HFF-Myc (cell line): ENCODE measurements at regions not wholly inside any gene's neighbourhood (a gene's known extent, or its start where the extent isn't known, plus 50 kb on each side); places are given as distances from the start of the nearest gene placed in this dataset.

Experiments used
- DNase-seq: peaks from one replicate; pipeline ENCODE4 v3.0.0-alpha.2; 2011; ENCODE audit warnings: low read depth; ENCODE audit errors: extremely low read depth
- H3K4me3 ChIP-seq: replicated peaks from 2 replicates; pipeline ENCODE4 v1.5.1; 2011; ENCODE audit warnings: low read depth, mild to moderate bottlenecking, control low read depth, low read length
- CTCF ChIP-seq: IDR thresholded peaks from 2 replicates; pipeline ENCODE4 v1.5.1; 2012; ENCODE audit warnings: mild to moderate bottlenecking, low read depth, low read length, control low read depth; ENCODE audit errors: missing control alignments

GRCh38 chr1:209021622-209022021, 561.9 kb upstream of the CAMK1G start:
- H3K4me3 ChIP-seq = no peak overlapping the region
- no peak for TF ChIP-seq CTCF
- DNase-seq = no peak

- TF ChIP-seq CTCF = no peak
- no peak for DNase-seq
- H3K4me3 ChIP-seq = no peak overlapping the region
Observed at GRCh38 chr1:209023790-209024189, 559.7 kb upstream of the CAMK1G start.

GRCh38 chr1:209029737-209030136, 553.8 kb upstream of the CAMK1G start:
- no peak for DNase-seq
- TF ChIP-seq CTCF = no peak
- H3K4me3 ChIP-seq = no peak overlapping the region

- H3K4me3 ChIP-seq = no peak overlapping the region
- TF ChIP-seq CTCF = no peak
- no peak for DNase-seq
Observed at GRCh38 chr1:209030454-209031167, 552.9 kb upstream of the CAMK1G start.

DNA sequence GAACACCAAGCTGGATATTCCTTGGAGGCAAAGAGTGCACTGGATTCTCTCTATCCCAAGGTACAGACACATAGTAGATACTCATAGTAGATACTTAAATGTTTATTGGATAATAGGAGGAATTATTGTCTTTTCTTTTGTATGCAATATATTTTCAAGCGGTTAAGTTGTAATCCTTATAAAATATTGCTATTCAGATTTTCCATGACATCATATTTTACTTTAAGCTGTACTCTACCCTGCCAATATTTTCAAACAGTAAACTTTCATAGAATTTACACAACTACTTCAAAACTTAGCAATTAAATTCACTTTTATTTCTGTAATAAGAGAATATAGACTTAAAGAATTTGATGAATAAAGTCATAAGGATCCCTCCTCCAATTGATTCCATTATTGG, 546.5 kb upstream of the CAMK1G start:
- no peak for DNase-seq
- H3K4me3 ChIP-seq = no peak overlapping the region
- TF ChIP-seq CTCF = no peak

DNA sequence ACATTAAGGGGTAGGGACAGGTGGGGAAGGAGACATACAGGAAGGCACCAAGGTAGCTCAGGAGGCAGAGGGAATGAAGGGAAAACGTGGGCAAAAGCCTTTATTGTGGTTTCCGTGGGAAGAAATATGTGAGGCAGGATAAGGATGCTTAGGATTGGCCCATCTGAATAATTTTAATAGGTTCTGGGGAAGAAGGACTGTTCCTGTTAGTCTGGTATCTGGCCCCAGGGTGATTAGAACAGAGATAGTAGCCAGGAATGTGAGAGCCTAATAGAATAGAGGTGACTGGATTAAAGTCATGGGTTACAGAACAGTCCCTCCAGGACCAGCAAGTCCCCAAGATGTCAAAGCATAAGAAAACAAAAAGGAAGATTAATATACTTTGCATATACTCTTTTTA, 545.2 kb upstream of the CAMK1G start:
- DNase-seq = no peak
- no peak for TF ChIP-seq CTCF

GRCh38 chr1:209038735-209039134, 544.8 kb upstream of the CAMK1G start:
- no peak overlapping the region for H3K4me3 ChIP-seq
- TF ChIP-seq CTCF = no peak
- no peak for DNase-seq

More for the DNA sequence above, 545.2 kb upstream of the CAMK1G start:
- H3K4me3 ChIP-seq = no peak overlapping the region
